Kidney epithelial cell (primary cell): ENCODE measurements at regions not wholly inside any gene's neighbourhood (a gene's known extent, or its start where the extent isn't known, plus 50 kb on each side); places are given as distances from the start of the nearest gene placed in this dataset.

Experiments used
- DNase-seq: peaks from one replicate; pipeline ENCODE4 v3.0.0-alpha.2; 2010; ENCODE audit warnings: low read depth
- H3K27me3 ChIP-seq: 2 replicates; pipeline ENCODE4 v1.6.0; 2011; ENCODE audit warnings: low read length; ENCODE audit not compliant: control insufficient read depth, insufficient read depth
- H3K36me3 ChIP-seq: 2 replicates; pipeline ENCODE4 v1.5.1; 2011; ENCODE audit warnings: low read length; ENCODE audit not compliant: control insufficient read depth, insufficient read depth
- H3K4me3 ChIP-seq: 2 replicates; pipeline ENCODE4 v1.5.1; 2011; ENCODE audit warnings: low read depth, mild to moderate bottlenecking, control low read depth, low read length
- TF ChIP-seq, protein P1 (sequence below): IDR thresholded peaks from 2 replicates; pipeline ENCODE4 v1.5.1; 2011; ENCODE audit warnings: mild to moderate bottlenecking, moderate library complexity, low read length, control low read depth, inconsistent platforms; ENCODE audit not compliant: insufficient read depth, poor library complexity, severe bottlenecking

- TF ChIP-seq, protein P1, sequence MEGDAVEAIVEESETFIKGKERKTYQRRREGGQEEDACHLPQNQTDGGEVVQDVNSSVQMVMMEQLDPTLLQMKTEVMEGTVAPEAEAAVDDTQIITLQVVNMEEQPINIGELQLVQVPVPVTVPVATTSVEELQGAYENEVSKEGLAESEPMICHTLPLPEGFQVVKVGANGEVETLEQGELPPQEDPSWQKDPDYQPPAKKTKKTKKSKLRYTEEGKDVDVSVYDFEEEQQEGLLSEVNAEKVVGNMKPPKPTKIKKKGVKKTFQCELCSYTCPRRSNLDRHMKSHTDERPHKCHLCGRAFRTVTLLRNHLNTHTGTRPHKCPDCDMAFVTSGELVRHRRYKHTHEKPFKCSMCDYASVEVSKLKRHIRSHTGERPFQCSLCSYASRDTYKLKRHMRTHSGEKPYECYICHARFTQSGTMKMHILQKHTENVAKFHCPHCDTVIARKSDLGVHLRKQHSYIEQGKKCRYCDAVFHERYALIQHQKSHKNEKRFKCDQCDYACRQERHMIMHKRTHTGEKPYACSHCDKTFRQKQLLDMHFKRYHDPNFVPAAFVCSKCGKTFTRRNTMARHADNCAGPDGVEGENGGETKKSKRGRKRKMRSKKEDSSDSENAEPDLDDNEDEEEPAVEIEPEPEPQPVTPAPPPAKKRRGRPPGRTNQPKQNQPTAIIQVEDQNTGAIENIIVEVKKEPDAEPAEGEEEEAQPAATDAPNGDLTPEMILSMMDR: no peak
- Histone ChIP-seq H3K36me3 (no peaks in the 10 kb centered on the region), H3K4me3 (no peak overlapping the region), H3K27me3 (no peaks in the 10 kb centered on the region)
- DNase-seq: no peak
These were observed 167.8 kb downstream of the AASDH start for GRCh38 chr4:56219447-56219846.

GRCh38 chr4:56218230-56218895 is 168.9 kb downstream of the AASDH start:
- Histone ChIP-seq H3K4me3 (no peak overlapping the region), H3K27me3 (no peaks in the 10 kb centered on the region), H3K36me3 (no peaks in the 10 kb centered on the region)
- TF ChIP-seq, protein P1: no peak
- no peak for DNase-seq

GRCh38 chr4:56217343-56217890 is 169.9 kb downstream of the AASDH start:
- Histone ChIP-seq H3K36me3 (no peaks in the 10 kb centered on the region), H3K4me3 (no peak overlapping the region), H3K27me3 (no peaks in the 10 kb centered on the region)
- DNase-seq: no peak
- TF ChIP-seq, protein P1: no peak

GRCh38 chr4:56215901-56216300 is 171.4 kb downstream of the AASDH start:
- TF ChIP-seq, protein P1: no peak
- Histone ChIP-seq H3K36me3 (no peaks in the 10 kb centered on the region), H3K4me3 (no peak overlapping the region), H3K27me3 (no peaks in the 10 kb centered on the region)
- DNase-seq: no peak

DNA sequence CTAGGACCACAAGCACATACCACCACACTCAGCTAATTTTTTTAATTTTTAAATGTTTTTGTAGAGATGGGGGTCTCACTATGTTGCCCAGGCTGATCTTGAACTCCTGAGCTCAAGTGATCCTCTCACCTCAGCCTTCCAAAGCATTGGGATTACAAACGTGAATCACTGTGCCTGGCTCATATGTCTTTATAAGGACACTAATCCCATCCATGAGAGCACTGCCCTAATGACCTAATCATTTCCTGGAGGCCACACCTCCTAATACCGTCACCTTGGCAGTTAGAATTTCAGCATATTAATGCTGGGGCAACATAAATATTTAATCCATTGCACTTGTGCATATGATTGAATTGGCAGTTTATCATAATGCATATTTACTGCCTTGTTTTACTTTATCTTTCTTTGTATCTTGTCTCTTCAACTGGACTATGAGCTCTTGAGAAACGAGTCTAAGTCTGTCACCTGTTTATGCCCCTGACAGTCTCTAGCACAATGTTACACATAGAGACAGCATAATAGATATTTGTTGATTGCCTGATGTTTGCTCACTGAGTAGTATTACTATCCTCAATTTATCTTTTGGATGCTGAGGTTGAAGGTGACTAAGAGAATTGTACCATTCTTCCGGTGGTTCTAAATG is 172.0 kb downstream of the AASDH start:
- H3K4me3 ChIP-seq: no peak overlapping the region
- H3K36me3 ChIP-seq: no peaks in the 10 kb centered on the region
- no peaks in the 10 kb centered on the region for H3K27me3 ChIP-seq
- DNase-seq: no peak
- TF ChIP-seq, protein P1: no peak
